Endothelial cell of umbilical vein (primary cell): ENCODE measurements at regions not wholly inside any gene's neighbourhood (a gene's known extent, or its start where the extent isn't known, plus 50 kb on each side); places are given as distances from the start of the nearest gene placed in this dataset.
"Not testable (repeated sequence)": the region's sequence is repeated elsewhere in the genome, so short reads cannot be mapped to it uniquely, and the experiment has no call there.

Experiments used
- BruUV-seq: library from RNA; stranded (reverse); fragments of 400-500 nt; replicated peaks from 2 replicates; lab custom pipeline; 2021; lab: Mats Ljungman, UMichigan
- CTCF ChIA-PET: fragments of 300-600, 350-600 bp; sonication (Branson Sonifier 250); formaldehyde crosslinking; loops from one replicate; lab custom pipeline; 2021; ENCODE audit warnings: antibody characterized with exemption, inconsistent platforms; lab: Charles Lee
- POLR2A ChIA-PET: fragments of 300-600, 350-600 bp; sonication (Branson Sonifier 250); formaldehyde crosslinking; loops from one replicate; lab custom pipeline; 2021; ENCODE audit warnings: antibody characterized with exemption, inconsistent platforms; lab: Charles Lee
- DNase-seq: peaks from one replicate; pipeline ENCODE4 v3.0.0-alpha.2; 2011; ENCODE audit warnings: low read depth, low spot score
- FAIRE-seq: peaks from 2 replicates; lab custom pipeline; 2011; peaks lifted over from hg19 to GRCh38; lab: Jason Lieb, UNC
- H2AFZ ChIP-seq: 2 replicates; pipeline ENCODE4 v1.6.0; 2012; ENCODE audit warnings: low read depth, low read length, control low read depth, inconsistent platforms
- H3K27ac ChIP-seq: 2 replicates; pipeline ENCODE4 v1.5.1; 2011; ENCODE audit warnings: low read depth, mild to moderate bottlenecking, control low read depth, low read length, moderate library complexity; ENCODE audit not compliant: insufficient read depth
- H3K27me3 ChIP-seq, 2 experiments: 2 replicates each; pipeline versions ENCODE4 v1.6.0 to v1.6.1; 2011; ENCODE audit warnings: low read length in 2 of 2, mixed read lengths in 1 of 2; ENCODE audit not compliant: control insufficient read depth in 2 of 2, insufficient read depth in 2 of 2
- H3K36me3 ChIP-seq, 2 experiments: 2 replicates in 1 of 2; 3 replicates in 1 of 2; pipeline ENCODE4 v1.5.1; 2011; ENCODE audit warnings: low read length in 2 of 2, mild to moderate bottlenecking in 1 of 2, moderate library complexity in 1 of 2; ENCODE audit not compliant: control insufficient read depth in 2 of 2, insufficient read depth in 2 of 2; ENCODE audit errors: extremely low read depth in 1 of 2
- H3K4me1 ChIP-seq: 3 replicates; pipeline ENCODE4 v1.5.1; 2011; ENCODE audit warnings: mild to moderate bottlenecking, low read length; ENCODE audit not compliant: control insufficient read depth, insufficient read depth; ENCODE audit errors: extremely low read depth
- H3K4me2 ChIP-seq: 2 replicates; pipeline ENCODE4 v1.6.1; 2011; ENCODE audit warnings: low read length, control low read depth, mixed read lengths; ENCODE audit not compliant: insufficient read depth
- H3K4me3 ChIP-seq, 3 experiments: fragments of 200-600 bp in 1 of 3; sonication (generic), shearing (Covaris generic) in 1 of 3; replicated peaks in 1 of 3; 2 replicates each; pipeline ENCODE4 v1.5.1; 2011 to 2016; ENCODE audit warnings: control low read depth in 3 of 3, low read length in 3 of 3, mild to moderate bottlenecking in 2 of 3, inconsistent platforms in 1 of 3, low read depth in 1 of 3, moderate library complexity in 1 of 3; ENCODE audit not compliant: insufficient read depth in 1 of 3
- H3K79me2 ChIP-seq: 2 replicates; pipeline ENCODE4 v1.6.0; 2012; ENCODE audit warnings: low read length, inconsistent platforms; ENCODE audit not compliant: control insufficient read depth, insufficient read depth
- H3K9ac ChIP-seq: replicated peaks from 2 replicates; pipeline ENCODE3; 2011; ENCODE audit warnings: low read length, control low read depth; ENCODE audit not compliant: insufficient read depth; ENCODE audit errors: extremely low read depth
- H3K9me1 ChIP-seq: replicated peaks from 3 replicates; pipeline ENCODE4 v1.6.0; 2011; ENCODE audit warnings: mild to moderate bottlenecking, low read length; ENCODE audit not compliant: control insufficient read depth, insufficient read depth; ENCODE audit errors: extremely low read depth
- H3K9me3 ChIP-seq: replicated peaks from 2 replicates; pipeline ENCODE4 v1.5.1; 2012; ENCODE audit warnings: low read length, inconsistent platforms; ENCODE audit not compliant: control insufficient read depth, insufficient read depth
- H4K20me1 ChIP-seq: replicated peaks from 2 replicates; pipeline ENCODE3; 2011; ENCODE audit warnings: mild to moderate bottlenecking, low read length; ENCODE audit not compliant: control insufficient read depth, insufficient read depth; ENCODE audit errors: extremely low read depth
- dilution Hi-C: fragments of 300-500 bp; cut with MboI; formaldehyde crosslinking; loops from one replicate; pipeline ENCODE4 v1.15.0; 2019; ENCODE audit warnings: low sequenced_read_pairs; ENCODE audit not compliant: extremely low pct_ligation_motif_present
- intact Hi-C: fragments of 100-400 bp; cut with micrococcal nuclease; formaldehyde crosslinking; loops from one replicate; pipeline ENCODE4 v1.10.0; 2022
- TF ChIP-seq, protein P1 (sequence below), 2 donors: IDR thresholded peaks; 1 replicate in 1 of 2; 2 replicates in 1 of 2; pipeline ENCODE4 v1.5.1; 2011; ENCODE audit warnings: low read length in 2 of 2, mild to moderate bottlenecking in 2 of 2, moderate library complexity in 2 of 2, control low read depth in 1 of 2, inconsistent platforms in 1 of 2, low read depth in 1 of 2; ENCODE audit not compliant: insufficient read depth in 1 of 2; ENCODE audit errors: extremely low read depth in 1 of 2

- TF ChIP-seq, protein P1, sequence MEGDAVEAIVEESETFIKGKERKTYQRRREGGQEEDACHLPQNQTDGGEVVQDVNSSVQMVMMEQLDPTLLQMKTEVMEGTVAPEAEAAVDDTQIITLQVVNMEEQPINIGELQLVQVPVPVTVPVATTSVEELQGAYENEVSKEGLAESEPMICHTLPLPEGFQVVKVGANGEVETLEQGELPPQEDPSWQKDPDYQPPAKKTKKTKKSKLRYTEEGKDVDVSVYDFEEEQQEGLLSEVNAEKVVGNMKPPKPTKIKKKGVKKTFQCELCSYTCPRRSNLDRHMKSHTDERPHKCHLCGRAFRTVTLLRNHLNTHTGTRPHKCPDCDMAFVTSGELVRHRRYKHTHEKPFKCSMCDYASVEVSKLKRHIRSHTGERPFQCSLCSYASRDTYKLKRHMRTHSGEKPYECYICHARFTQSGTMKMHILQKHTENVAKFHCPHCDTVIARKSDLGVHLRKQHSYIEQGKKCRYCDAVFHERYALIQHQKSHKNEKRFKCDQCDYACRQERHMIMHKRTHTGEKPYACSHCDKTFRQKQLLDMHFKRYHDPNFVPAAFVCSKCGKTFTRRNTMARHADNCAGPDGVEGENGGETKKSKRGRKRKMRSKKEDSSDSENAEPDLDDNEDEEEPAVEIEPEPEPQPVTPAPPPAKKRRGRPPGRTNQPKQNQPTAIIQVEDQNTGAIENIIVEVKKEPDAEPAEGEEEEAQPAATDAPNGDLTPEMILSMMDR (IDR thresholded peaks at IDR 0.05; ENCODE audit: extremely low read depth in 1 of 2, insufficient read depth in 1 of 2, low read depth in 1 of 2, low read length in 2 of 2) = no peak
- DNase-seq (no peak), FAIRE-seq (no peak)
- Histone ChIP-seq H4K20me1 (no peaks in the 10 kb centered on the region), H3K4me3 (no peak overlapping the region), H3K9me3 (no peaks in the 10 kb centered on the region), H2AFZ (no peak overlapping the region), H3K79me2 (no peaks in the 10 kb centered on the region), H3K27ac (no peak overlapping the region), H3K4me1 (no peaks in the 10 kb centered on the region), H3K9ac (no peak overlapping the region), H3K27me3 (peaks cover 3 to 8% of the 10 kb centered on the region in 2 experiments), H3K9me1 (no peaks in the 10 kb centered on the region), H3K36me3 (no peaks in the 10 kb centered on the region), H3K4me2 (no peak overlapping the region)
- dilution Hi-C loops (no loop called here), intact Hi-C loops (no loop called here)
- ChIA-PET POLR2A (interaction anchor here (0.6 kb wide), 1 partner anchor 117 kb away, joined by 3 read pairs; no protein-coding TSS in a partner anchor), CTCF (interaction anchor here (1.4 kb wide), 1 partner anchor 16 kb away, joined by 3 read pairs; no protein-coding TSS in a partner anchor)
- no TSS peak for BruUV-seq
Measured at GRCh38 chr16:87160701-87161337, 156.4 kb downstream of the C16orf95 start.

DNA sequence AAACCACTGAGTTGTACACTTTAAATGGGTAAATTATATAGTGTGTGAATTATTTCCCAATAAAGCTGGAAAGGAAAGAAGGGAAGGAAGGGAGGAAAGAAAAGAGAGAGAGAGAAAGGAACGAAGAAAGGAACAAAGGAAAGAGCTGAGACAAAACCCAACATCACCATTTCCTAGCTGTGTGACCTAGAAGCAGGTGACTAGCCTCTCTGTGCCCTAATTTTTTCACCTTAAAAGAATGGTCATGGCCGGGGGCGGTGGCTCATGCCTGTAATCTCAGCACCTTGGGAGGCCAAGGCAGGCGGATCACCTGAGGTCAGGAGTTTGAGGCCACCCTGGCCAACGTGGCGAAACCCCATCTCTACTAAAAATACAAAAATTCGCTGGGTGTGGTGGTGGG, 155.8 kb downstream of the C16orf95 start:
- FAIRE-seq, H3K79me2 ChIP-seq, H3K36me3 ChIP-seq, H4K20me1 ChIP-seq, H3K4me3 ChIP-seq, H2AFZ ChIP-seq, intact Hi-C loops, H3K27ac ChIP-seq, H3K4me2 ChIP-seq, POLR2A ChIA-PET, H3K9me3 ChIP-seq, H3K9me1 ChIP-seq, H3K9ac ChIP-seq, H3K4me1 ChIP-seq, dilution Hi-C loops, BruUV-seq, DNase-seq: not testable (repeated sequence)
- CTCF ChIA-PET = interaction anchor here (1.4 kb wide), 1 partner anchor 16 kb away, joined by 3 read pairs; no protein-coding TSS in a partner anchor
- H3K27me3 ChIP-seq = peaks cover 6 to 11% of the 10 kb centered on the region in 2 experiments
